Left cardiac atrium (tissue), 4 donors: ENCODE measurements at regions not wholly inside any gene's neighbourhood (a gene's known extent, or its start where the extent isn't known, plus 50 kb on each side); places are given as distances from the start of the nearest gene placed in this dataset.
A peak's percentile ranks its signal among the peaks of the same experiment; 100 is the strongest.

Experiments
- ATAC-seq, 2 donors: fragments of 200-7000 bp; cut with Tn5 transposase; one replicate each; pipeline ENCODE4 v1.9.1; 2020; ENCODE audit warnings: mild to moderate bottlenecking in 2 of 2, moderate library complexity in 2 of 2
- DNase-seq: peaks from one replicate; pipeline ENCODE4 v3.0.0-alpha.2; 2020
- intact Hi-C, 2 donors: fragments of 100-400 bp; cut with DNase I; formaldehyde crosslinking; loops; one replicate each; pipeline versions ENCODE4 v1.14.1 to v1.15.1; 2022 to 2023
- donor health status: DM: no; HTN: yes; CAD: no.
- donor health status: DM: no; HTN: yes; CAD: no; lungs with severe emphysema.
- donor health status: DM: yes; HTN: yes; CAD: no.
- donor health status: Dilated cardiomyopathy.

DNA sequence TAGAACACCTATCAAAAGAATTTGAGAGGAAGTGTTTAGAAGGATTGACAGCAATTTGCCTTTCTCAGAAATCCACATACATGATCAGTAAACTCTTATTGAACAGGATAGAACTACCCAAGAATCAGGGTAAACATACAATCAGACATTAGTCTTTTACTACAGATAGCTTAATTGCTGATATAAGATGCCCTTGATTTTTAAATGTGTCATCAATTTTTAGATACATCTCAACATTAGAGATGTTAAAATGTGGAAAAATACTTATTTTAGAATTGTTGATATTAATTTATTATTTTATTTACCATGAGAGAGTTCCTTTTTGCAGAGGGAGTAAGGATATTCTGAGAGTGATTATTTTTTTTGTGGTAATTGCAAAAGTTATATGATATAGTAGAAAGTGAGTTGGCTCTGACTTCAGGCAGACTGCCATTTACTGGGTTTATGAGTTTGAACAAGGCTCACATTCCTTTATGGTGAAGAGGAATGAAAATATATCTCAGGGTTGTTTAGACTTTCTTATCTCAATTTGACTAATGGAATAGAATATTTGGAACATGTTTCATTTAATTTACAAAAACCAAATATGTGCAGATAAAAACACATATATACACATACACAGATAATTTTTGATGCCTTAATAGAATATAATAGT, 302.8 kb upstream of the GOLIM4 start:
- ATAC-seq = no peak
- DNase-seq = no peak
- intact Hi-C loops = no loop called here

DNA sequence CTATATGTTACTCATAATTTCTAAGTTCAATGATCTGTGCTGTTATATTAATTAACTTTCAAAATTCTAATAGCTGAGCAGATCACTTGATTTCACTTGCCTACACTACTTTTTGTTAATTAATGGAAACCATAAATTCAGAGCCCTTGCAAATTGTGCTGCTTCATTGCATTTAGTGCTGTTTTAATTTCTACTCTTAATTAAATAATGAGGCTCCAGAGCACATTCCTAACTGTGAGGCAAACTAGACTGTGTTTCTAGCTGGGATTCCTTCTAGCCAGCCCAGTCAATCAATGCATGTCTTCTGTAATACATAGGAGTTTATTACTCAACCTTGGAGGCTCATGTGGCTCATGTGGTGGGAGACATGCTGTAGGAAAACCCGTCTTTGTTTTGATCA, 301.1 kb upstream of the GOLIM4 start:
- DNase-seq = no peak
- intact Hi-C loops = no loop called here
- ATAC-seq = no peak

DNA sequence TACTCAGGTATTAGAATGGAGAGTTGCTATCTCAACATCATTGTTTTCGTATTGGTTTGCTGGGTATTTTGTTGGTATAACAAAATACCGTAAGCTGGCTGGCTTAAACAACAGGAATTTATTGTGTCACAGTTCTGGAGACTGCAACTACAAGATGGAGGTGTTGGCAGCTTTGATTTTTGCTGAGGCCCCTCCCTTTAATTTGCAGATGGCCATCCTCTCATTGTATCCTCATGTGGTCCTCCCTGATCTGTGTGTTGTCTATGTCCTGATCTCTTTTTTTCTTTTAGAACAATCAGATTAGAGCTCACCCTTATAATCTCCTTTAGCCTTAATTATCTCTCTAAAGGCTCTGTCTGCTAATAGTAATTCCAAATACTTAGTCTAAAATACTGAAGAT, 299.8 kb upstream of the GOLIM4 start:
- DNase-seq = no peak

DNA sequence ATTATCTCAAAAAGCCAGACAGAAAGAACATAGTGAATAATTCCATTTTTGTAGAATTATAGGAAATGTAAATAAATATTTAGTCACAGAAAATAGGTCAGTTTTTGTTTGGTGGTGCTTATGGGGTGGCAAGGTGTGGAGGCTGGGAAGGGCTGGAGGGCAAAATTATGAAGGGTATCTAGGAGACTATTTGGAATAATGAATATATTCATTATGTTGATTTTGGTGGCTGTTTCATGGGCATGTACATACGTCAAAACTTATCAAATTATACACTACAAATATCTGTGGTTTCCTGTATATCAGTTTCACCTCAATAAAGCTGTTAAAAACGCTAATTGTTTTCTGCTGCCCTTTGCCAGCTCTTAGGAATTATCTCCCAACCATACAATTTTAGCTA, 298.7 kb upstream of the GOLIM4 start:
- intact Hi-C loops = no loop called here
- DNase-seq (no peak), ATAC-seq (no peak)

More for the DNA sequence above, 299.8 kb upstream of the GOLIM4 start:
- ATAC-seq = no peak
- intact Hi-C loops = no loop called here

DNA sequence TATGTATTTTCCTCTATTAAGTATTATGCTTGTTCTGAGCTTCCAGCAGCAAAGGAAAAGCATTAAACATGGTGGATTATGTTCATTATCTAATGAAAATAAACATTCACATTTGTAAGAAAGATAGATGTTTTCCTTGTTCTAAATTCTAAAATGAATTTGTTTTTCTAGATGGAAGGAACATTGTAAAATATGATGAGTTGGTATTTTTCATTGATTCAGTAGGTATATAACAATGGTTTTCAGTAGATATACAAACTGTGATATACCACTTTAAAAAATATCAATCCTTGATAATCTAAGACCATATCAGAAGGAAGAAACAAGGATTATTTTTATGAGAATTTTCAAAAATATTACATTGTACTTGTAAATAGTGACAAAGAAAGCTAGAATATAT, 290.6 kb upstream of the GOLIM4 start:
- intact Hi-C loops = no loop called here
- DNase-seq = no peak

DNA sequence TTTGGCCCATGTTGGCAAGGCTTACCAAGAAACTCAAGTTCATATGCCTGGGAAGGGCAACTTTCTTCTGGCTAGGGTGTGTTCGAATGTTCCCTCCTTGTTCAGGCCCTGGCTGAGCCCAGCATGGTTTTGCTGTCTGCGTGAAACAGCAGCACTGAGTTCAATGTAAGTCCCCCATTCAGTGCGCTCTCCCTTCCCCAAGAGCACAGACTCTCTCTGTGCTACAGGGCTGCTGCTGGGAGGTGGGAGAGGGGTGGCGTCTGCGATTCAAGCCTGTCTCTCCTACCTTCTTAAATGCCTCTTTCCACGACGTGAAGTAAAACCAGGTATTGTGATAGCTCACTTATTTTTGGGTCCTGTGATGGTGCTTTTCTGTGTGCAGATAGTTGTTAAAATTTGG, 289.3 kb upstream of the GOLIM4 start:
- DNase-seq (no peak), ATAC-seq (no peak)
- intact Hi-C loops = no loop called here

More for the DNA sequence above, 290.6 kb upstream of the GOLIM4 start:
- ATAC-seq = no peak

DNA sequence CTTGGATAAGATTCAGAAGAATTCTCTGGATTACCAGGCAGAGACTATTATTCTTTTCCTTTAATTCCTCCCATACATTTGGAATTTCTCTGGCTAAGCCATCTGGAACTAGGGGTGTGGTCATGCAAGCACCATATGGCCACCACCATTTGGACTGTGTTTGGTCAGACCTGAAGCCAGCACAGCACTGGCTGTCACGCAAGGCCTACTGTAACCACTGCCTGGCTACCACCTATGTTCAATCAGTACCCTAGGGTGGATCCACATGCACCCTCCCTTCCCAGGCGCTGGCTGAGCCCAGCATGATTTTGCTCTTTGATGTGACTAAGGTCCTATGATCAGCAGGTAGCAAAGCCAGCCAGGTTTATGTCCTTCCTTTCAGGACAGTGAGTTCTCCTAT, 287.8 kb upstream of the GOLIM4 start:
- ATAC-seq (no peak), DNase-seq (no peak)
- intact Hi-C loops = no loop called here

DNA sequence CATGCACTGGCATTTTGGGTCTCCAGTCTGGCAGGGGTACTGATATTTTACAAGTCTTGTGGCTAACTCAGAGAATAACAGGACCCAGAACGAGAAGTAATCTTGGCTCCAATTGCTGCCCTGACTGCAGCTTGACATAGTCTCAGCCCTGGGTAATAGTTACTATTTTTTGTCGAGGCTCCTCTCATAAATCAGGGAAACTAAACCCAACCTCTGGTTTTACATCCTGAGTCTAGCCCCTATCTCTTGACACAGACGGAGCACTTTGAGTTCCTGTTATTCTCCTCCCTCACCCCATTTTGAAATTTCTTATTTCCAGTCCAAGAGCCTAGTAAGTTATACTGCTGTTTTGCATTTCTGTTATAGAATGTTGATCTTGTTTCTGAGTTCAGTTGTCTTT, 276.1 kb upstream of the GOLIM4 start:
- intact Hi-C loops = no loop called here
- DNase-seq = no peak
- ATAC-seq = no peak

DNA sequence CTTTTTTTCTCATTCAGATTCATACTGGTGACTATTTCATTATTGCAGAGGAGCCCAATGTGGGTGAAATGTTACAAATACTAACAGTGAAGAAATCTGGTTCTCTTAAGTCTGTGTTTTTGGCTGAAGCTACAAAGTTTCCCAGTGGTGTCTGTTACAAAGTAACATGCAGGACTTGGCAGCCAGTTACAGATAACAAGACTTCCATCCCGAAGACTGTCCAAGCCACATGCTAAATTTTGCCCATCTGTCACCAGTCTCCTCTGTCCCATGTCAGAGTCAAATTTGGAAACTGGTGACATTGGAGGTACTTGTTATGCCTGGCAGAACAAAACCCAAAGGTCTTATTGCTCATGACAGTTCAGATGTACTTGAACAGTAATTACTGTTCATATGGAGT, 269.2 kb upstream of the GOLIM4 start:
- ATAC-seq (peak; percentile 92 to 95), DNase-seq (no peak)
- intact Hi-C loops = no loop called here

DNA sequence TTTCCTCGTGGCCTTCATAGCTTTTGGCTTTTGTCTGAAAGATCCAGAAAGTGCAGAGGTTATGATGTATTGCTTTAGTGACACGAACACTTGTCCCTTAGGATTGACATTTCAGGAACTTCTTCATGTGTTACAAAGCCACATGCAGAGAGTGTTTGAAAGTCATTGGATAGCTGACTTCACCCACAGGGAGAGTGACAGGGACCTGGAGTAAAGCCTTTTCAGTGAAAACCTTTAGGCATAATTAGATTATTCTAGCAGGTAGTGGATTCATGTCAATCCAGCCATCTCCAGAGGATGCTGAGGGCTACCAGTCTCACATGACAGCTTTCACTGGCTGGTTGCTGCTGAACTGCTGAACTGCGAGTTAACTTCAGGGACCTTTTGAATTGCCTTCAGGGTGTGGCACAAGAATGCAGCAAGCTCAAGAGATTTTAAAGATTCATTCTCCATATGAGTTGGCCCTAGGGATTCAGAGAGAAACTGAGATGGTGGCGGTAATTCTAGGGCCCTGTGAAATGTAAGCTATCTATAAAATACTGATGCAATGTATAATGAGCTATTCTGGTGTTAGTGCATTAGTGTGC, 267.0 kb upstream of the GOLIM4 start:
- ATAC-seq (no peak), DNase-seq (no peak)
- intact Hi-C loops = no loop called here

DNA sequence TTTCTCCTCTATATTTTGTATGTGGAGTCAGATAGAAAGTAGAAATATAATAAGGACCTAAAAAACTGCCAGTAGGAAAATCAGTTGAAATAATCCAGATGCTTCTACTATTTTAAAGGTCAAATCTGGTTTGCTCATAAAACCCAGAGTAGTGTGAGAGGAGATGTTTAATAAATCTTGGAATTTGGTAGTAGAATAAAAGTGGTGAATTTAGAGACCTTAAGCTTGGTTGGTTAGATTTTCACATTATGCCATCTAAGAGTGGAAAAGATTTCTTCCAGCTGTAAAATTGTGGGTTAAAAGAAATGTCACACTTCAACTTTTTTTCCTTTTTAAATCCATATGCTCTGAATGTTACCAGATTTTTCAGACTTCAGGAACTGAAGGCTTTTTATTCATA, 266.4 kb upstream of the GOLIM4 start:
- intact Hi-C loops = no loop called here
- DNase-seq (no peak), ATAC-seq (no peak)

DNA sequence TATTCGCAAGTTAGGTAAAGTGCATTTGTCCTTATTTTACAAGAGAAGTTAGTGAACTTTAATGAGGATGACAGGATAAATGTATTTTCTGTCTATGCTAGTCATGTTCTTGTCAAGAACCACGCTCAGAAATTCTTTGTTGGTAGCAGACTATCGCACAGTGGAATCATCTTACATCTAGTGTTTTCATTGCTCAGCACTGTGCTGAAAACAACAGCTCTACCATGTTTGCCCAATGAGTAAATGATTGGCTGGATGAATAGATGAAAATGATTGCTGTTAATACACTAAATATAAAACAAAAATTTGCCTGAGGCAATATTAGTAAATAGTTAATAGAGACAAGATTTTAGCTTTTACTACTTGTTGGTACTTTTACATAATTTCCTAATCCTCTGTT, 265.3 kb upstream of the GOLIM4 start:
- DNase-seq (no peak), ATAC-seq (no peak)
- intact Hi-C loops = no loop called here

DNA sequence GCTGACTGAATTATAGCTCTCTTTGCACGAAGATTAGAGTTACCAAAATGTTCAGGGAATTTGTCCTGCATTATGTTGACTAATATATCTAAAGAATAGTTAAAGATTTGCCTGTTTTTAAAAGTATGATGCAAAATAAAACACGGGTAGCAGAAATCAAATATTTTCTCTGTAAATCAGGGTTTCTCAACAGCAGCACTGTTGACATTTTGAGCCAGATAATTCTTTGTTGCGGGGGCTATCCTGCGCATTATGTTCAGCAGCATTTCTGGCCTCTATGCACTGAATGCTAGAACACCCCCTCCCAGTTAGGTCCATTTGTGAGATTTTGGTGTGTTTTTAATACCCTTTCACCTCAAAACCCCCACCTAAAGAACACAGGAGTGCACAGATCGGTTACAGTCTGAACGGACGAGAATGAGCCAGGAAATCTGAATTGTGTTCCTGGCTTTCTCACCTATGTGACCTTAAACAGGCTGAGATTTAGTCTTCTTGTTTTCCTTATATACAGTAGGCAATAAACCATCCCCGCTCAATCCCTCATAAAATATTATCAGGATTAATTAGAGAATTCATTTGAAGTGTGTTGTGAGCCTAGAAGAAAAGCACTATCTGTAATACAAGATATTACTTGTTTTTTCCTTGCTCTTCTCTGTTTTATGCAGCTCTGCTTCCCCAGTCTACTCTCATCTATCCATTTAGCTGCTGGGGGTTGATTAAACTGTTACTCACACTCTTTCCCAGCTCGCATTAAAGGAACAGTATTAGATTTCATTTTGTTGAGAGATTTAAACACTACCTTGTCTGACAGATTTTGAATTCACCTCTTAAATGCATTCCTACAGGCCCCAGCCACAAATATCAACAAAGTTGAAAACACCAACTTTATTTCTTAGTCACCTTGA, 247.5 kb upstream of the GOLIM4 start:
- ATAC-seq (no peak), DNase-seq (no peak)
- intact Hi-C loops = no loop called here

DNA sequence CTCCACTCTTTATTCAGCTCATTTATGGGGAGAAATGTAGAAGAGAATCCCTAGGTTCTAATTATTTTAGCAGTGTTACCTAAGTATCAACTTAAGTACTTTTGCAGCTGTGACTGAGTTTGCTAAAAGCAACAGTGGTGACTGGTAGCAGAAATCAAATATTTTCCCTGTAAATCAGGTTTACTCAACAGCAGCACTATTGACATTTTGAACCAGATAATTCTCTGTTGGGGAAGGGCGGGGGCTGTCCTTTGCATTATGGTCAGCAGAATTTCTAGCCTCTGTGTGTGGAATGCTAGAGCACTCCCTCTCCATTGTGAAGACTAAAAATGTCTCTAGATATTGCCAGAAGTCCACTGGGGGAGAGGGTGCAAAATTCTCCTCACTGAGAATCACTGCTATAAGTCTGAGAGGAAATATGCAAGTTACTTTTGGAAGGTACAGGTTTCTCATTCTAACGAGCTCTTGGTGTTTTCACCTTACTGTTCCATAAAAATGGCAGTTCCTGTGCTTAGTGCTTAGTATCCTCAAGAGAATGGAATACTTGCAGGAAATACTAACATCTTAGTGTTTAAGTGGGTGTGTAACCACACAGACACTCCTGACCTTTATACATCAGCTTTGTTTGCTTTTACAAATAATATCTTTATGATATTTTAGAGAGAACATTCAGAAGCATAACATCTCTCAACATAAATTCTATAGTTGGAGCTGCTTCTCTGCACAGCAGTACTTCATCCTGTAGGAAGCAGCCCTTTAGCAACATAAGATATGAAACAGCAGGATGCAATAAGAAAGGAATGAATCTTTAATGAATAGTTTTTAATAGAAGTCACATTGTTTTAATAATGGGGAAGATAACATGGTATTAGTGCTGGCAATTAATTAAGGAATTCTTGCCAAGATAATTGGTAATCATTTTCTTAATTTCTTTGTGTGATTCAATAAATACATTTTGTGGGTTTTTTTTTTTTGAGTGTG, 246.5 kb upstream of the GOLIM4 start:
- DNase-seq = no peak
- intact Hi-C loops = no loop called here
- no peak for ATAC-seq

DNA sequence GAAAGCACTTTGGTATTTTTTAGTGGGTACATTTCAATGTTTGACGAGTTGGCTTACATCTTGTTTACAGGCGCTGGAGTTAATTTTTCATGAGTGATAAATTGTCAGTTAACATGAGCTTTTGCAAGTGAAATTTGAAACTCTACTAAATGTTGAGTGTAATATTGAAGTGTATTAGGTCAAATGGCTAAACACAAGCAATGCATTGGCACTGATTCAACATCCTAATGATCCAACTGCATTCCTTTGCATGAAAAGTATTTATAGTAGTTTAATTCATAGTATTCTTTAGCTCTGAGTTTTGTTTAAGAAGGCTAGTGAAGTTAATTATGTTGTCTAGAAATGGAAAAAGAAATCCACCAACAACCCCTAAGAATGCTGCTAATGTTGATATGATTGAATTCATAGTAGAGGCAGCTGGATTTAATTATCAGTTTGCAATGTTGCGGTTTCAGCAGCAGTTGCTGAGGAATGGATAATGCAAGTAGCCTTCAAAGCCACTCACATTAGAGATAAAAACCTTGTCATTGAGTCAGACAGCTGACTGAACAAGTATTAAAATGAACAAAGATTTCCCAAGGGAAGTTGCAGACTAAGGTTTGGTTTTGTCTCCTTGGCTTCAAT, 245.6 kb upstream of the GOLIM4 start:
- ATAC-seq (peak in 1 of 2 donors; percentile 37), DNase-seq (no peak)
- intact Hi-C loops = no loop called here

DNA sequence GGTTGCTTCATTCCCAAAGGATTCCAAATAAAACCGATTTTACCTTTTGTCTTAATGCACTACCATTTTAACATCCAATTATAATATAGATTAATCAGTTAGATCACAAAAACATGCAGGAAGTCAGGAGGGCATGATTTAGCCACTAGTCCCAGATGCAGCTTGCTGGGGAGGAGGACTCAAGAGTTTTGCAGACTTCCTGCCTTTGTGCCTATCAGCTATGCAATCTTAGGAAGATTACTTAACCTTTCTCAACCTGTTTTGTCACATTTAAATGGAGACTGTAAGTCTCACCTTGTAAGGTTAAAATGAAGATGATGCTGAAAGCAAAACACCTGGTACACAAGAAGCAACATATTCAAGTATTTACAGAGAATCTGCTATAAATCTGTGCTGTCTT, 242.4 kb upstream of the GOLIM4 start:
- no peak for DNase-seq
- intact Hi-C loops = no loop called here
- ATAC-seq = no peak

DNA sequence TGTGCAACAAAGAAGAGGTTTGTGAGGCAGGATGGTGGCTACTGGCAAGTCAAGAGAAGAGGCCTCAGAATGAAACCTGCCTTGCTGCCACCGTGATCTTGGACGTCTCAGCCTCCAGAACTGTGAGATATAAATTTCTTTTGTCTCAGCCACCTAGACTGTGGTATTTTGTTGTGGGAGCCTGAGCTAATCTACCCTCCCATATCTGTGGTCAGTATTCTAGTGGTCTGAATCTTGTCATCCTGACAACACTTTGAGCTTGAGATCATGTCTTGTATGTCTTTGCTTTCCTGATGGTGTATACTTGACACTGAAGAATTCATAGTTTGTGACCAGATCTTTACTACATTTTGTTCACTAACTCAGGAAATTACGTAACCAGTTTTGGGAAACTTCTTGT, 240.6 kb upstream of the GOLIM4 start:
- intact Hi-C loops = no loop called here
- ATAC-seq (no peak), DNase-seq (no peak)

DNA sequence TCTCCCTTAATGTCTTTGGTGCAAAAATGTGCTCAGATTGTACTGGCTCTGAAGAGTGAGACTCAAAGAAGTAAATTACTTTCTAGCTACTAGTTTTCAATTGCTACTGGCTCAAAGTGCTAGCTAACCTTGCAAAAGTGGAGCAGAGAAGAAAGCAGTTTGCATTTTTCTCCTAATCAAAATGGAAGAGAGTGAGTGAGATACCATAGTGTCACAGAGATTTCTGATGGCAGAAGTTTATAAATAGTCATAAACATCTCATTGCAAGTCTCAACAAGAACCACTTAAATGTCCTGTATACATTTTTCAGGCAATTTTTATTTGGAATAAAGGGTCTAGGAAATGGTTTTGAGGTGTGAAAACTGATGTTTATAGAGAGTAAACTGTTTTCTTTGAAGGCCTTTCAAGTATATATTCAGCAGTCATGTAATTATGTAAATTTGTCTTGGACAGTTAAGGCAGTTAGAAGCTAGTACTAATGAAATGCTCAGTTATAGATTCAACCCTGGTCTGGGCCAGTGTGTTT, 237.7 kb upstream of the GOLIM4 start:
- ATAC-seq (no peak), DNase-seq (no peak)
- intact Hi-C loops = no loop called here

DNA sequence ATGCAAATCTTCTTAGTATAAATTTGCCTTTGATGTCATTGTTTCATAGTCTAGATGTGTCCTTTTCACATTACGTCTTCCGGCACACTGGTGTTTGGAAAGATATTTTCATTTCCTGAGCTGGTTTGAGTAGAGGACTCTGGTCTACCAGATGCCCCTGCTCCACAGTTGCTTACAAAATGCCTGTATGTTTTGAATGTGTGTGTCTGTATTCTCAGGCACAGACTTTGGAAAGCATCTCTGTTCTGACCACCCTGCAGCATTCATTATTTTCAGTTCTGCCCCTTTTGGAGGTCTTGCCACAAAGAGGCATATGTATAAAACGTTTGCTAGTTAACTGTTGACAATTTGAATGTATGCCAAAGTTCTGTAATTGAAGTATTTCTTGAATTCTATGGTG, 236.0 kb upstream of the GOLIM4 start:
- no peak for DNase-seq
- intact Hi-C loops = no loop called here
- ATAC-seq = no peak
